Liver (tissue), 7 donors: ENCODE measurements at regions not wholly inside any gene's neighbourhood (a gene's known extent, or its start where the extent isn't known, plus 50 kb on each side); places are given as distances from the start of the nearest gene placed in this dataset.
"Not testable (repeated sequence)": the region's sequence is repeated elsewhere in the genome, so short reads cannot be mapped to it uniquely, and the experiment has no call there.

Experiments
- DNase-seq: peaks from one replicate; pipeline ENCODE4 v3.0.0-alpha.2; 2017; ENCODE audit warnings: low spot score
- H3K27ac ChIP-seq, 2 donors: one replicate each; pipeline ENCODE4 v1.7.0; 2013; ENCODE audit warnings: inconsistent platforms in 2 of 2, low read length in 2 of 2, control low read depth in 1 of 2, low read depth in 1 of 2, mild to moderate bottlenecking in 1 of 2
- H3K27me3 ChIP-seq, 4 donors: one replicate each; pipeline versions ENCODE4 v1.6.1 to v1.7.0; 2013; ENCODE audit warnings: low read length in 3 of 4, inconsistent platforms in 1 of 4, mild to moderate bottlenecking in 1 of 4, moderate library complexity in 1 of 4; ENCODE audit not compliant: control insufficient read depth in 4 of 4, insufficient read depth in 4 of 4
- H3K36me3 ChIP-seq, 4 donors: one replicate each; pipeline versions ENCODE4 v1.6.1 to v1.7.0; 2013; ENCODE audit warnings: low read length in 3 of 4, mild to moderate bottlenecking in 3 of 4, low read depth in 1 of 4, moderate library complexity in 1 of 4; ENCODE audit not compliant: control insufficient read depth in 4 of 4, insufficient read depth in 3 of 4
- H3K4me1 ChIP-seq, 4 donors: one replicate each; pipeline versions ENCODE4 v1.6.1 to v1.7.0; 2013; ENCODE audit warnings: low read length in 3 of 4, mild to moderate bottlenecking in 3 of 4, moderate library complexity in 1 of 4; ENCODE audit not compliant: control insufficient read depth in 4 of 4, insufficient read depth in 4 of 4
- H3K4me3 ChIP-seq, 3 donors: one replicate each; pipeline versions ENCODE4 v1.6.1 to v1.7.0; 2013; ENCODE audit warnings: low read length in 3 of 3, control low read depth in 1 of 3, low read depth in 1 of 3, mild to moderate bottlenecking in 1 of 3
- H3K9ac ChIP-seq, 2 donors: one replicate each; pipeline ENCODE4 v1.7.0; 2013; ENCODE audit warnings: low read length in 2 of 2, mild to moderate bottlenecking in 2 of 2, moderate library complexity in 2 of 2, control low read depth in 1 of 2, low read depth in 1 of 2
- H3K9me3 ChIP-seq, 4 donors: one replicate each; pipeline versions ENCODE4 v1.6.1 to v1.7.0; 2013; ENCODE audit warnings: low read length in 3 of 4; ENCODE audit not compliant: control insufficient read depth in 4 of 4
- EGR1 ChIP-seq, 2 donors: IDR thresholded peaks; 2 replicates each; pipeline ENCODE4 v1.6.1; 2016 to 2018; ENCODE audit warnings: antibody characterized with exemption in 2 of 2, low read depth in 2 of 2
- FOXA1 ChIP-seq: IDR thresholded peaks from 2 replicates; pipeline ENCODE4 v1.6.1; 2016; ENCODE audit warnings: antibody characterized with exemption
- FOXA2 ChIP-seq: IDR thresholded peaks from 2 replicates; pipeline ENCODE4 v1.6.1; 2016; ENCODE audit warnings: antibody characterized with exemption
- GABPA ChIP-seq, 2 donors: IDR thresholded peaks in 1 of 2; conservative IDR thresholded peaks in 1 of 2; 2 replicates each; pipeline ENCODE4 v1.6.1; 2016; ENCODE audit warnings: antibody characterized with exemption in 2 of 2, mild to moderate bottlenecking in 1 of 2, moderate library complexity in 1 of 2
- HNF4A ChIP-seq, 2 donors: conservative IDR thresholded peaks; 2 replicates each; pipeline ENCODE4 v1.6.1; 2016; ENCODE audit warnings: antibody characterized with exemption in 2 of 2, mild to moderate bottlenecking in 2 of 2
- HNF4G ChIP-seq: IDR thresholded peaks from 2 replicates; pipeline ENCODE4 v1.6.1; 2016; ENCODE audit warnings: antibody characterized with exemption
- JUND ChIP-seq, 2 donors: IDR thresholded peaks; 2 replicates each; pipeline ENCODE4 v1.6.1; 2016; ENCODE audit warnings: antibody characterized with exemption in 2 of 2
- NR2F2 ChIP-seq: IDR thresholded peaks from 2 replicates; pipeline ENCODE4 v1.6.1; 2016; ENCODE audit warnings: antibody characterized with exemption
- RAD21 ChIP-seq, 2 donors: IDR thresholded peaks; 2 replicates each; pipeline ENCODE4 v1.6.1; 2016; ENCODE audit warnings: antibody characterized with exemption in 2 of 2, mild to moderate bottlenecking in 2 of 2
- REST ChIP-seq: IDR thresholded peaks from 2 replicates; pipeline ENCODE4 v1.6.1; 2016; ENCODE audit warnings: antibody characterized with exemption, mild to moderate bottlenecking
- RXRA ChIP-seq, 2 donors: IDR thresholded peaks; 2 replicates each; pipeline ENCODE4 v1.6.1; 2017 to 2018; ENCODE audit warnings: antibody characterized with exemption in 2 of 2, mild to moderate bottlenecking in 1 of 2
- SP1 ChIP-seq: IDR thresholded peaks from 2 replicates; pipeline ENCODE4 v1.6.1; 2018; ENCODE audit warnings: antibody characterized with exemption, mild to moderate bottlenecking
- TAF1 ChIP-seq: conservative IDR thresholded peaks from 2 replicates; pipeline ENCODE4 v1.6.1; 2016; ENCODE audit warnings: antibody characterized with exemption, mild to moderate bottlenecking
- YY1 ChIP-seq: IDR thresholded peaks from 2 replicates; pipeline ENCODE4 v1.6.1; 2016; ENCODE audit warnings: antibody characterized with exemption, mild to moderate bottlenecking
- WGBS: extraction: QIAGEN DNeasy Blood & Tissue Kit; methylation state at CpG from one replicate; pipeline ENCODE4 v1.1.7; 2013; 5-methylcytosine and 5-hydroxymethylcytosine counted together
- TF ChIP-seq, protein P1 (sequence below): IDR thresholded peaks from 2 replicates; pipeline ENCODE4 v1.6.1; 2016; ENCODE audit warnings: antibody characterized with exemption
- TF ChIP-seq, protein P2 (sequence below): IDR thresholded peaks from 2 replicates; pipeline ENCODE4 v1.6.1; 2016; ENCODE audit warnings: antibody characterized with exemption
- donor health status: healthy.
- donor health status: healthy.
- donor health status: healthy.
- donor health status: healthy.

DNA sequence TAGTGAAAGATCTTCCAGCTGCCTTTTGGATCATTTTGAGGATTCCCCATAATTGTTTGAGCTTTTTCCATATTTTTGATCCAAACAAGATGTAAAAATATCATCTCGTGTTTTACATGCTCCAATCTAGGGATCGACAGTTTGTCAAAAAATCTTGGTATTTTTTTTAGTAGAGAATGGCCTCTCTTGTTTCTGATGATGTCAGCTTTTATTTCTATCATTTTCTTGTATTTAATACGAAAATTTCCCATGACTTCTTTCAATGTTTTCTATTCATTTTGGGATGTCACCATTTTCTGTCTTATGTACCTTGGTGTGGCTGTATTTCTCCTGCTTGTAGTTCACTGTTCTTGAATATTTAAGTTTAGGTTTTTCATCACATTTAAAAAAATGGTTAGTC lies 812.0 kb upstream of the NCAM2 start:
- Histone ChIP-seq H3K4me1 (no peaks in the 10 kb centered on the region), H3K4me3 (no peak overlapping the region), H3K27ac (no peak overlapping the region), H3K9ac (no peak overlapping the region), H3K27me3 (no peaks in the 10 kb centered on the region), H3K36me3 (no peaks in the 10 kb centered on the region), H3K9me3 (peaks cover 0 to 4% (median 0%) of the 10 kb centered on the region in 4 donors)
- no peak for DNase-seq
- whole genome bisulfite sequencing, result 47% methylated on average over 3 of the region's 3 CpGs
- TF ChIP-seq GABPA (IDR thresholded peaks at IDR 0.05 in 1 of 2, conservative IDR thresholded peaks at IDR 0.05 in 1 of 2) (no peak), RAD21 (IDR thresholded peaks at IDR 0.05) (no peak), SP1 (no peak), RXRA (IDR thresholded peaks at IDR 0.05) (no peak), HNF4A (conservative IDR thresholded peaks at IDR 0.05) (no peak), JUND (IDR thresholded peaks at IDR 0.05) (no peak), FOXA1 (no peak), TAF1 (no peak), EGR1 (IDR thresholded peaks at IDR 0.05; ENCODE audit: low read depth in 2 of 2) (no peak)
- TF ChIP-seq, protein P1, sequence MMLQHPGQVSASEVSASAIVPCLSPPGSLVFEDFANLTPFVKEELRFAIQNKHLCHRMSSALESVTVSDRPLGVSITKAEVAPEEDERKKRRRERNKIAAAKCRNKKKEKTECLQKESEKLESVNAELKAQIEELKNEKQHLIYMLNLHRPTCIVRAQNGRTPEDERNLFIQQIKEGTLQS, result no peak

DNA sequence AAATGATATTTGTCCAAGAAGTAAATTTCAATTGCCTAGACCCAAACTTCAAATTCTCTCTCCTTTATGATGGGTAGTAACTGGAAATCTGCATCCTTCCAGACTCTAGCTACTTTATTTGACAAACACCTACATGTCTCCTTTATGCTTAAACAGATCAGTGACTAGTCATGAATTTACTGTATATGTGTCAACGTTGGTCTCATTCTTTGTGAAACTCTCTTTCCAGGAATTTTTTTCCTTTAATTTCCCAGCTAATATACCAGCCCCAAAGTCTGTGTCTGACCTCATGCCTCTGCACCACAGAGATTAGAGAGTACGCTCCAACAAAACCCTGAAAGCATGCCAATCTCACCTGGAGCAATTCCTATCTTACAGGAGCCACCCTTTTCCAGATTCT lies 811.2 kb upstream of the NCAM2 start:
- no peak overlapping the region for H3K27ac ChIP-seq
- H3K9me3 ChIP-seq, result peaks cover 0 to 4% (median 0%) of the 10 kb centered on the region in 4 donors
- H3K36me3 ChIP-seq, result no peaks in the 10 kb centered on the region
- H3K4me3 ChIP-seq, result no peak overlapping the region
- no peaks in the 10 kb centered on the region for H3K4me1 ChIP-seq
- H3K27me3 ChIP-seq, result no peaks in the 10 kb centered on the region
- 55% methylated on average over 2 of the region's 2 CpGs for WGBS
- no peak for DNase-seq
- no peak overlapping the region for H3K9ac ChIP-seq
- TF ChIP-seq TAF1 (no peak), SP1 (no peak), JUND (IDR thresholded peaks at IDR 0.05) (no peak), NR2F2 (no peak), REST (no peak), YY1 (no peak), FOXA2 (no peak), HNF4G (no peak), GABPA (IDR thresholded peaks at IDR 0.05 in 1 of 2, conservative IDR thresholded peaks at IDR 0.05 in 1 of 2) (no peak), FOXA1 (no peak), EGR1 (IDR thresholded peaks at IDR 0.05; ENCODE audit: low read depth in 2 of 2) (no peak), HNF4A (conservative IDR thresholded peaks at IDR 0.05) (no peak)
- TF ChIP-seq, protein P2, sequence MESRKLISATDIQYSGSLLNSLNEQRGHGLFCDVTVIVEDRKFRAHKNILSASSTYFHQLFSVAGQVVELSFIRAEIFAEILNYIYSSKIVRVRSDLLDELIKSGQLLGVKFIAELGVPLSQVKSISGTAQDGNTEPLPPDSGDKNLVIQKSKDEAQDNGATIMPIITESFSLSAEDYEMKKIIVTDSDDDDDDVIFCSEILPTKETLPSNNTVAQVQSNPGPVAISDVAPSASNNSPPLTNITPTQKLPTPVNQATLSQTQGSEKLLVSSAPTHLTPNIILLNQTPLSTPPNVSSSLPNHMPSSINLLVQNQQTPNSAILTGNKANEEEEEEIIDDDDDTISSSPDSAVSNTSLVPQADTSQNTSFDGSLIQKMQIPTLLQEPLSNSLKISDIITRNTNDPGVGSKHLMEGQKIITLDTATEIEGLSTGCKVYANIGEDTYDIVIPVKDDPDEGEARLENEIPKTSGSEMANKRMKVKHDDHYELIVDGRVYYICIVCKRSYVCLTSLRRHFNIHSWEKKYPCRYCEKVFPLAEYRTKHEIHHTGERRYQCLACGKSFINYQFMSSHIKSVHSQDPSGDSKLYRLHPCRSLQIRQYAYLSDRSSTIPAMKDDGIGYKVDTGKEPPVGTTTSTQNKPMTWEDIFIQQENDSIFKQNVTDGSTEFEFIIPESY, result no peak

- not testable (repeated sequence) for H3K4me1 ChIP-seq, H3K36me3 ChIP-seq, H3K27ac ChIP-seq, DNase-seq, H3K27me3 ChIP-seq, H3K9me3 ChIP-seq, H3K4me3 ChIP-seq, H3K9ac ChIP-seq
- WGBS, result 92% methylated on average over 3 of the region's 4 CpGs
These were observed 796.9 kb upstream of the NCAM2 start for GRCh38 chr21:20201323-20201722.
